Activated CD8-positive, alpha-beta memory T cell treated with anti-CD3 and anti-CD28 coated beads, Interleukin-2, amount 50 U/mL, for 4 hours (primary cell): ENCODE measurements at regions not wholly inside any gene's neighbourhood (a gene's known extent, or its start where the extent isn't known, plus 50 kb on each side); places are given as distances from the start of the nearest gene placed in this dataset.
A peak's percentile ranks its signal among the peaks of the same experiment; 100 is the strongest.
"Not testable (repeated sequence)": the region's sequence is repeated elsewhere in the genome, so short reads cannot be mapped to it uniquely, and the experiment has no call there.

ENCODE experiments used
- DNase-seq: peaks from one replicate; pipeline ENCODE4 v3.0.0-alpha.2; 2020

DNA sequence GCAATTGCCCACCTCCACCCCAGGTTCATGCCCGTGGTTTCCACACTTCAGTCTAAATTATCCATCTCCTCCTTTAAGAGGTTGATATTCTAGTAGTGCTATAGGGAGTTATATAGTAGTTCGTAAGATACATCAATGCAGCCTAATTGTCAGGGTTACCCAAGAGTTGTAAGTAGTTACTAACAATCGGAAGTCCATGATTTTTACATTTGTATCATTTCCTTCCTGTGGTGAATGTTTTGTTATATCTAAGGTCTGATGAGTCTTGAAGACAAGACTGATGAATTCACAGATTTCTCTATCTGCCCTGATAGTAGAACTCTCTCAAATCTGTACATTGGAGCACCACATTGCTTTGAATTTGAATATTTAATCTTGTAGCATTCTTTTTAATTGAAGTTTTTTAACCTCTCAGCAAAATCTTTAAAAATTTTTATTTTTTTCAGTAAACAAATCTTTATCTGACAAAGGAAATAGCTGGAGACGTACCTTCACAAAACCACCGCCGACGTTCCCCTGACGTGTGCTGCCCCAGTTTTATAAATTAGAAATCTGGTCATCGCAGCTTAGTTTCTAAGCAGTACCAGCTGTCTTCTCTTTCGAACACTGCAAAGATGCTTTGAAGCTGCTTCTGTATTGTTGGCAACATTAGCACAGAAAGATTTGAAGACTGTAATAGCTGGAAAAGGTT, 264.5 kb downstream of the SOCS6 start:
- no peak for DNase-seq

DNA sequence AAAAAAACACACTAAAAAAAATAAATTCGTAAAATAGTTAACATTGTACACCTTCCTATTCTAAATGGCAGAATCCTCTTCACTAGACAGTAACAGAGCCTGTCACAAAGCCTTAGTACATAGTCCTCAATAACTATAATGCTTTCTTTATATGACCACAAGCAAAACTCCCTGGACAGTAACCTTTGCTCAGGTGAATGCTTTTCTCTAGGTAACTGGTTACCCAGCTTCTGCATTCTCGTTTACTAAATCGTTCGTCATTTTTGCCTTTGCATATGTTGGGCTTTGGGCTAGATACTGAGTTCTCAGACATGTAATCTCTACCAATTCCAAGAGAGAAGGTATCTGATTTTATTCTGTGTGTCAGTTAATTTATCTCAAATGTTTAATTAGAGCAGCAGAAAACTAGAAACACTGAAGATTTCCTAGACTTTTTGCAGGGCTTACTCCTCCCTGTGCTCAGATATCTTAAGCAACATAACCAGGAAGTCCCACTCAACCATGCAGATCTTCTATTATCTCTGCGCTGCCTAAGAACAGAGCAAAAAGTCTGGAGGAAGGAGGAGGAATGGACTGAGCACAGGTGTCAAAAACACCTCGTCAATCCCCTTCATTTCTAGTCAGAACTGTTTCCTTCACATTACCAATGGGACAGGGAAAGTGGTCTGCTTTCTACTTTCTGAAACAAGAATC, 247.7 kb downstream of the SOCS6 start:
- DNase-seq: no peak

DNA sequence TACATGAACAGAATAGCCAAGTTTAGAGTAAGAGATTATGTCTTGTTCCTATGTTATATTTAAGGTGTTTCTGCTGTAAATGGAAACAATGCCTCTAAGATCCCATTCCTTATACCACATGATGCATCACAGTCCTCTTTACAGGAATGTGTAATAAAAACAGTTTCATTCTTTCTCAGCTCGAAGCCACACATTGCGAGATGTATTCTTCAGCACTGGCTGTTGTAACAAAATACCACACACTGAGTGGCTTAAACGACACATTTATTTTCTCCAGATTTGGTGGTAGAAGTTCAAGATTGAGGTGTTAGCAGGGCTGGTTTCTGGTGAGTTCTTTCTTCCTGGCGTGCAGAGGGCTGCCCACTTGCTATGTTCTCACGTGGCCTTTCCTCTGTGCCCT, 246.2 kb downstream of the SOCS6 start:
- no peak for DNase-seq

DNA sequence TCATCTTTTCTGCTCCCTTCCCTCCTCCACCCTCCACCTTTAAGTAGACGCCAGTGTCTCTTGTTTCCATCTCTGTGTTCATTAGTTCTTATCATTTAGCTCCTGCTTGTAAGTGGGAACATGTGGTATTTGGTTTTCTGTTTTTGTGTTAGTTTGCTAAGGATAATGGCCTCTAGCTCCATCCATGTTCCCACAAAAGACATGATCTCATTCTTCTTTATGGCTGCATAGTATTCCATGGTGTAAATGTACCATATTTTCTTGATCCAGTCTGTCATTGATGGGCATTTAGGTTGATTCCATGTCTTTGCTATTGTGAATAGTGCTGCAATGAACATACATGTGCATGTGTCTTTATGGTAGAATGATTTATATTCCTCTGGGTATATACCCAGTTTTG, 236.5 kb downstream of the SOCS6 start:
- not testable (repeated sequence) for DNase-seq

DNA sequence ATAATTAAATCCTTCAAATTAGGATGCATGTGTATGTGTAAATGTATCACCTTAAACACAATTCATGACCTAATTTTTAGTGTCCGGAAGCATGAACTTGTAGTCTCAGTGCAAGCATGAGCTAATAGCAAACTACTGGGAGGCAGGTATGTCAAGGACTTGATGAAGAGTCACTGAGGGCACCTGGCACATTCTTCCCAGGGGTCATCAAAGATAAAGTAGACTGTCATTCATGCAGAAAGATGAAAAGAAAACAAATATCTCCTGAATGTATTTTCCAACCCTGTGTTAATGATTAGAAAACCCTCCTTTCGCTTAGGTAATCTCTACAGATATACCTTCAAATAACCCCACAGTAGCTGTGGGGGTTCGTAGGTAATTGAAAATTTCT, 234.9 kb downstream of the SOCS6 start:
- DNase-seq: no peak

DNA sequence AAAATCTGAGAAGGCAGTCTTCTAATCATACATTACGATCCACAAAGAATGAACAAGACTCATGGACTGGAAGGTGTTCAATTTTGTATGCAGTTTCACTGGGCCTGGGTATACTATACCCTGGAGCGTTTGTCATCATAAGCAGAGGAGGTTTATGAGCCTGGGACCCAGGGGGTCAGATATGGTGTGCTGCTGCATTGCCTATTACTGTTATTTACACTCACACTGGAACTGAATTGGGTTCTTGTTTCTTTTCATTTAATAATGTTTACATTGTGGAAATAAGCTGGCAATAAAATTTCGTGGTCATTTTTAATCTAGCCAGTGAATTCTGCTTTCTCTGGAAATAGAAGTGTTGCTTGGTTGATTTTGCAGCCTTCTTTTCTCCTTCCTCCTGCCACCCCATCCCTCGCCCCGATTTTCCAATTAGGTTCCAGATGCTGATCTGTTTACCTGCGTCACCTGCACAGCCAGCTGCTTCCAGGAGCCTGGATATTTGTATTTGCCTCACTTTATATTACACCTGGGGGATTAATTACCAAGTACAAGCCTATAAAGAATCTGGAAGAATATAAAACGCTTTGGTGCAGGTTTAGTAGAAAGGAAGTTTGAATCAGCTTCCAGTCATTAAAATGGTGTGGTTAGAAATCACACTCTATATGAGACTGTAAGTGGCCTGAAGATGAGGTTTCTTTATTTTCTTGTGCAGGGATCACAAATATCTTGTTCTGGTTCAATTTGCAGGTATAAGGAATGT, 234.4 kb downstream of the SOCS6 start:
- DNase-seq: no peak

DNA sequence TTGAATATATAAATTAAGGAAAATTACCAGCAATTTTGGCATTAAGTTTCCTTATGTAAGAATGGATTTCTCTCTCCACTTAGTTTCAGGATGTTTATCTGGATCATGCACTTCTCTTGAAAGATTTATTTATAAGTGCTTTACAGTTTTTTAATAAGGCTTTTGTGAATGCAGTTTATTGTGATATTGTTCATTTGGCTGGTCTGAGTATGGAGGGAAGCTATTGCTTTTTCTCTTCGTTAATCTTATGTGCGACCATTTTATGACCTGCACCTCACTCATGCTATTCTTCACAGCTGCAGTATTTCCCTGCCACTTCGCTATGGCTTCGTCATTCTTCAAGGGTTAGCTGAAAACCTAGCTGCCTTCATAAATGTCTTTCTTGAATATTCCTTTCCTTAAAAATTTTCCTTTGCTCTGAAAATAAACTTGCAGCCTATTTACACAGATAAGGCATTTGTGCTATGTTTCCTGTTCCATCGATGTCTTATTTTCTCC, 233.4 kb downstream of the SOCS6 start:
- no peak for DNase-seq

DNA sequence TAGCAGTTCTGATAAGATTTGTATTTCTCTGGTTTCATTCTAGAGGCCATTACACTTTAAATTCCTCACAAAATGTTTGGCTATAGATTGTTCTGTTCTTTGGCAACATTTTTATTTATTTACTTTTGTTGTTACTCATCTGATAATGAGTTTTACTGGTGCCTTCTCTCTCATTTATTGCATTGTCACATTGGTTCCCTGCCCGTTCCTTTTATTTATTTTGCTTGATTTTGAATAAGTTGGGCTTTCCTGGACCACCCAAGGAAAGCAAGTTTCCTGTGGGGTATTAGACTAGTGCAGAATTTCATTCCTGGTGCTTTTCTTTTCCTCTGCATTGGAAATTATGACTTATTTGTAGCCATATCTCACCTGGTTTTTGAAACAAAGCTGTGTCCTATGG, 232.0 kb downstream of the SOCS6 start:
- DNase-seq: no peak

DNA sequence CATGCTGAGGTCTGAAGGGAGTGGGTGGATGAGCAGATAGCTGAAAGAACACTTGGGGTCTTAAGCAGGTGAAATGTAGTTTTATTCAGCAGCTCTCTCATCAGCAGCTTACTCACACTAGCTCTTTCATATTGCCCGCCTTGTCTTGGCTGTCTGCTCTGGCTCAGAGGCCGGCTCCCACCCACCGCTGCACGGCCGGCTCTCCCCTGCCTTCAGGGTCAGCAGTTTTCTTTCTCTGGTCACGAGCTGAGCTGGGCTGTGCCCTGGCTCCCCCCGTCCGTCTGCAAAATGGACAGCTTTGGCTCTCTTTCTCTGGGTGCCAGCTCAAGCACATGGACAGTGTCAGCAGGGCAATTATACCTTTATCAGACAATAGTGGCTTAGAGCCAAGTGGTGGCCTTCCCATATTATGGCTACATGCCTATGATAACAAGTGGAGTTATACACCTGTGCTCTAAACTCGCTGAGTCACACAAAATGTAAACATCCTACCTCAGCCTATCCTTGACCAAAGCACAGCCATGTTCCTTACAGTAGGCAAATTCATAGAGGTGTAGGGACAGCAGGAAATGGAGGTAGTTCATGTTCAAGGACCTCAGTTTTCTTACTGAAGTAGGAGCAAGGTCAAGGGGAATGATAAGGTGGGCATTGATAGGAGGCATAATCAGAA, 224.8 kb downstream of the SOCS6 start:
- no peak for DNase-seq

DNA sequence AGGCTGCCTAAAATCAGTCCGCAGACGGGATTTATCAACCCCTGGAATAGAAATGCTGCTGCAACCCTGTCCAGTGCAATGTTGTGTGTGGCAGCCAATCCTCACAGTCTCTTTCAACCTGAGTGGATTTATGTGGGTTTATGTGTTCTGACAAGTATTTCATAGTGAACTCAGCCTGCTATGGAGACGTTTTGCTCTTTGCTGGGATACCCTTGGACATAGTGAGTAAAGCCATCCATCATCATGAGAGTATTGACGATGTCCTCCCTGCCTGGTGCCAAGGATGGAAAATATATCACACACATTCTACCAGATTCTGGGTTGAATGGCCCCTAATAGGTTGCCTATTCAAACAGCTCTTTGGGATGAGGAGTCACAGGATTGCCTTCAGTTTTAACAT, 219.1 kb downstream of the SOCS6 start:
- DNase-seq: no peak

DNA sequence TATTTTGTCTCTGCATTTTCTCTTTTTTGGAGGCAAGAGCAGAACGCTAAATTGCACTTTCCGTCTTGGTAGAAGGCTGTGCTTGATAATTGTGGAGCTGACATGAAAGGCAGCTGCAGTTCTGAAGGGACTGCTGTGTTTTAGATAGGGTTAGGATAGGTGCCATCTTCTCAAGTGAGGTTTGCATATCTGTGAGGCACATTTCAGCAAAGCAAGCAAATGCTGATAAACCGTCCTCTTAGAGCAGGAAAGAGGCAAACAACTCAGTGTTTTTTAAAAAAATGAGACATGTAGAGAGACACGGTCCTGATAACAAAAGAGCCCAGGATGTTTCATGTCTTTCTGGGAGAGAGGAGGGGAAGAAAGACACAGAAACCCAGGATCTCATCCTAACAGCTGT, 217.7 kb downstream of the SOCS6 start:
- DNase-seq: no peak

DNA sequence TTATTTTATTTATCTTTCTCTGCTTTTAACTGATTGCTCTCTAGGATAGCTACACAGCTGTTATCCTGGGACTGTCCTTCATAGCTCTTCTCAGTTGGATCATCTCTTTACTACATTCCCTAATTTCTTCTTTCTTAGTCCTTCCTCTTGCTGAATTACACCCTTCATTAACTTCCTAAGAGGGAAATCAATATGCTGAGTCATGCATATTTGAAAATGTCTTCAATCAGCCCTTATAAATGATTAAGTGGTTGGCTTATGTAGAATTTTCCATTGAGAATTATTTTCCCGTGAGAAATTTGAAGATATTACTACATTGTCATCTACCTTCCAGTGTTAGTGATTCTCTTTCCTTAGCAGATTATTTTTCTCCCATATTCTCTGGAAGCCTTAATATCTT, 214.2 kb downstream of the SOCS6 start:
- no peak for DNase-seq

DNA sequence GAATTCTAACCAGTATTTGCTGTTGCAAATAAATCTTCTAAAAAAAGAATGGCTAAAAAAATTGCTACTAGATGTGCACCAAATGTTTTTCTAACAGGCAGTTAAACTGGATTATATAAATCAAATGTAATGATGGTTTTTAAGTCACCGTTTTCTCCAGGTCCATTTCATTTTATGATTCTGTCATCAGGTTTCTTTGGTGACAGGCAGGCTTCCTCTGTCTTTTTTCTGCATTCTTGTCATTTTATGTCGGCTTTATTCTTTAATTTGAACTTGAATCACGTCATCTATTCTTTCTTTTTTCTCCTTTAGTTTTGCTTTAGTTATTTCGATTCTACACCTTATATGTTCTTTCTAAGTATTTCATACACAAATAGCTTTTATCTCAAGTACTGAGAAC, 212.5 kb downstream of the SOCS6 start:
- no peak for DNase-seq

DNA sequence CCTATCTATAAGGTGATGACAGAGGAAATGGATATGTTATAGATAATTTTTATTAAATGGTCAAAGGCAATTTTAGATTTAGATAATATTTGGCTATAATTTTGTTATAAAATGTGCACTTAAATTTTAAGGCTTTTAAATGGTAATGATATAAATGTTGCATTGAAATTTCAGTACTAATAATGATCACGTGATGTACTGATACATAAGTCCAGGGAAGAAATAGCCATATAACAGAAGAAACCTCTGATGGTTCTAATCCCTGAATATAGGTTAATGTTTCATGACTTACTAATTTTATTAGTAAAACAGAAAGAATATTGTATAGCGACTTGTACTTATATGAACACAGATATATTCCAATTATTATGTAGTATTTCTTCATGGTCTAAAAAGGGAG, 211.9 kb downstream of the SOCS6 start:
- no peak for DNase-seq

DNA sequence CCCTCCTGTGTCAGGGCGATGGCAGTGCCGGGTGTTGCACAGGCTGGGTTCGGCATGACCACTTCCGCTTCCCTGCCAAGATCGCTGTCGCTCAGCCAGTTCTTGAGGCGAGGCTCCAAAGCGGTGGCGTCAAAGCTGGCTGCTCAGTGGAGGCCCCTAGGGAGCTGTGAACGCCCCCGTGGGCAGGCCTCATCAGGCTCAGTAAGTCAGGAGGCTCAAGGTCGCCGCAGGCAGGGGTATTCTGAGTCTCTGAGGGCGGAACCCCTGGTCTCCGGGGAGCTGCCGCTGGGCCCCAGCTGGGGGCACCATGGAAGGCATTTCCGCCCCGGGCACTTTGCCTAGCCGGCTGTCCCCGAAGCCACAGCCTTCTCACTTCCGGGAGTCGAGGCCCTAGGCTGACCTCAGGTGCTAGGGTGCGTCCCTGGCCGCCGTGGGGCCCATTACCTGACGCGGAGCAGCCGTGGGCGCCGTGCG, 210.4 kb downstream of the SOCS6 start:
- no peak for DNase-seq

DNA sequence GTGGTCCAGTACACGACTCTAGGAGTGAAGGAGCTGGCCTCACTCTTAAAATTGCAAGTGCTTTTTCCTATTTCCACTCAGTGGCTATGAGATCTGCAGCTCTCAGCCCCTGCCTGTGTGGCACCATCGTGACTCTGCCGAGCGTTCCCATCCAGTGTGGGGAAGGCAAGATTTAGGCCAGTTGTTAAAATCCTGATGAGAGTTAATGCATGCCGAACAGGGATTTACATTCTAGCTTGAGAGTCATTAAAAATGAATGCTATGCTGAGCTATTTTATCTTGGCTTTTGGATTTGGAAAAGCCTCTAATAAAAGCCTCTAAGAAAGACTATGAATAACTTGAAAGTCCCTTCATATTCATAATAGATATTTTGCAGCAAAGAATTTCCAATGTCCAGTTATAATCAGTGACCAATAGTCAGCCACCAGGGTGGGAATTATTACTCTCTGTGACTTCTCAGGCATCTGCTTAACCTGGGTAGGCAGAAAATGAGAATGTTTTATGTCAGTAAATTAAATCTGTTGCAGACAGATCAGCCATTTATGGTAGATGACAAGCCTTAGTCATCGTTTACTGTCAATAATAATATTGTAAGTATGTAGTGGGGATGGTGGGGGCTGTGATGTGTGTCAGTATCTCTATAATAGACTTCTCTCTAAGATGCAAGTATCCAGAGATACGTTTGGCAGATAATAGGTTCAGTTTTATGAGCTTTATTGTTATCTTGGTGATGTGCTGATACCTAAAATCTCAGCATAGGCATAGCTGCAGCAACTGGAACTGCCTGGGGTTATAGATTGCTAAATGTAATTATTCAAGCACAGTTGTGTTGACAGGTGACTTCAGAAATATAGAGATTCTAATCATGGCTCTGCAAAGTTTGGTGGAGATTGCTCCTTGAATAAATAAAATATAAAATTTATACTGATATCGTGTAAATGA, 207.8 kb downstream of the SOCS6 start:
- no peak for DNase-seq

DNA sequence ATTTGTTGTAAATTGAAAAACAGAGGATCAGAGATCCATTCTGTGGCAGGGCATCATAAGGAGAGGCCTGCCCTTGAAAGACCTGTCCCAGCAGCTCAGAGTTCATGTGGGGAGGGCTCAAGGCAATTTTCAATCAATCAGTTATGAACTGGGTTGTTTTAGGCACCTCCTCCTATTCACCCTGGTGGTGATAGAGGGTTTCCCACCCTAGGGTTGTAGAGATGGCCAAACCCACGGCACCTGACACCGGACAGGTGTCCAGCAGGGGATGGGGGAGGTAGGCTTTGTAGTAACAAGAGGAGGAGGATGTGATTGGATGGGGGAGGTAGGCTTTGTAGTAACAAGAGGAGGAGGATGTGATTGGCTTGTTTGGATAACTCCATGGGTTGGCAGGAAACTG, 205.7 kb downstream of the SOCS6 start:
- no peak for DNase-seq

DNA sequence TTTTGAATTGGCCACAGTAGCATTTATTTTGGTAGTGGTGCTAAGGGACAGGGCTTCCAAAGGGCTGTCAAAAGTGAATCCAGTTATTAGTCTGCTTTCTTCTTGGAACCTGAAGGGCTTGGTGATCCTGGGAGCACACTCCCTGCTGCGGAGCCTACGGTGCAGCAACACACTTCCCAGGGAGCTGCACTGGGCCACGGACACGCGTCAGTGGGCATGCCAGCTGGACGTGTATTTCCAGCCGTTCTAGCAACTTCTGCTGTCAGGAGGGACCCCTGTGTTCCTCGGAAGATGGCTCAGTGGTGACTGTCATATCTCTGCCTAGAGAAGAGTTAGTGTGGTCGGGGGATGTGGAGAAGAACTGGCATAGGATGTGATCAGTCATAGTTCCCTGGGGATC, 204.6 kb downstream of the SOCS6 start:
- DNase-seq: no peak

DNA sequence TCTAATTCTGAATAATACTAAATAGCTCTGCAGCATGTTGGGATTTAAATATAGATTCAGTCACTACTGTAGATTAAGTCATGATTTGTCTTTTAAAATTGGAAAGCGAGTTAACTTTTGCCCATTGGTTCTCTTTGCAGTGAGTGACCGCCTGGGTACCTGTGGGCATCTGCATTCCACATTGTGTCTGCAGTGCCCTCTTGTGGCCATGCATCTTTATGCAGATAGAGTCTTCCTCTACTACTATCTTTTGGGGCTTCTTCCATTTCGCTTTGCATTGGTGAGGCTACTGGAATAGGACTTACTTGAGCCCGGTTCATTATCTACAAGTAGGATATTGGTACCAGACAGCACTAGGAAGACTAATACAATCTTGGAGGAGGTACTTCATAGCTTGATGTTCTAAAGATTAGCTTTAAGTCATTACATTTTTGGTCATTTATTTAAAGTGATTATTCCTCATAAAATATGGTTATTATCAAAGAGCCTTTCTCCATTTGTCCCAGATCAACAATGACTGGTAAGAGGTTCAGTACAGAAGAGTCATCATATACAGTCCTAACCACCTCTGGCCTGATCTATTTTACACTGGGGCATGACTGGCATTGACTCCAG, 203.0 kb downstream of the SOCS6 start:
- DNase-seq: peak; percentile 38

DNA sequence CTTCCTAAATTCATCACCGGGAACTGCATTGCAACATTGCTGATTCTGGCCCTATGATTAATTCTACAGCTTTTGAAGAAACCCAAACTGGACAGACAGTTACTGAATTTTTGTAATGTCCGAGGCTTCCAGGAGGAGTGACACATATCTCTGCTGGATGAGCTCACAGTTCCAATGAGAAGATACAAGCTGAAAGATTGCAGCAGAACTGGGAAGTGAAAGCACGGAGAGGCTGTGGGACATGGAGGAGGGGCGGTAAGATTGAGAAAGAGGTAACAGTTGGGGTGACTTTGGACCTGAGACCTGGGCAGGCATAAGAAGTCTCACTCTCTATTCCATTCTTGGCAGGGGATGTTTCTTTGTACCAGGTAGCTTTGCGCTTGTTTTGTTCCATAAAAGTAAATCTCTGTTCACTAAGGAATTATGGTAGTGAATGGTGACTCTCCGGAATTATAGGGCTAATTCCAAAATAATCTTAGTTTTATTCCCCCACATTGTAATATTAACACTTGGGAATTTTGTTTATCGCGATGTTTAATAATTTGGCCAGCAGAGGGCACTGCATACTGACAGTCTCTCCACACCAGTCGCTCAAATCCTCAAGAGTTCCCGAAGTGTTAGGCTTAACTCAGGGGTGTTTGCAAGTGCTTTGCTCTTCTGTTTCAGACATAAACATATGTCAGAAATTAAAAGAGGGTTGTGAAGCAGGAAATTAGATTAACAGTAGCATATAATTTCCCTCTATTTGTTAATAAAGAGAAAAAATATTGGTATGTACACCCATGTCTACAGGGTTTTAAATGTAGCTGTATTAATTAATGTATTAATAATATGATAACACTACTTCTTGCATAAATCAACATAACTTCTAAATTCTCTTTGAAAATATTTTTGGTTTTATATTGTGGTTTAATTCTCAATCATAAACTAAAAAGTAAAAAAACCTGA, 201.4 kb downstream of the SOCS6 start:
- DNase-seq: peak; percentile 42
